H1 (cell line): ENCODE measurements at regions not wholly inside any gene's neighbourhood (a gene's known extent, or its start where the extent isn't known, plus 50 kb on each side); places are given as distances from the start of the nearest gene placed in this dataset.

Source experiments
- CTCF ChIA-PET: fragments of 300-600 bp; sonication (Branson Sonifier 250); formaldehyde crosslinking; loops from one replicate; lab custom pipeline; 2021; ENCODE audit not compliant: partially characterized antibody; lab: Charles Lee
- POLR2A ChIA-PET: fragments of 300-600 bp; sonication (Branson Sonifier 250); formaldehyde crosslinking; loops from one replicate; lab custom pipeline; 2021; ENCODE audit warnings: inconsistent platforms; ENCODE audit not compliant: partially characterized antibody; lab: Charles Lee
- DNase-seq, 2 experiments: peaks; one replicate each; pipeline versions ENCODE4 v3.0.0 to v3.0.0-alpha.2; 2010 to 2022; ENCODE audit warnings: low spot score in 2 of 2, low read depth in 1 of 2, mixed read lengths in 1 of 2
- FAIRE-seq: peaks from 2 replicates; lab custom pipeline; 2011; peaks lifted over from hg19 to GRCh38; lab: Jason Lieb, UNC
- H2AFZ ChIP-seq: 2 replicates; pipeline ENCODE4 v1.8.1; 2012; ENCODE audit warnings: low read length, inconsistent platforms
- H2AK5ac ChIP-seq: 2 replicates; pipeline ENCODE4 v1.6.1; 2013; ENCODE audit warnings: low read depth, low read length
- H2BK120ac ChIP-seq: replicated peaks from 2 replicates; pipeline ENCODE3; 2013; ENCODE audit warnings: low read depth, low read length, inconsistent platforms
- H2BK12ac ChIP-seq: 2 replicates; pipeline ENCODE4 v1.6.1; 2013; ENCODE audit warnings: low read depth, low read length
- H2BK15ac ChIP-seq: 2 replicates; pipeline ENCODE4 v1.6.1; 2013; ENCODE audit warnings: low read length
- H2BK20ac ChIP-seq: 2 replicates; pipeline ENCODE4 v1.6.1; 2013; ENCODE audit warnings: low read length
- H2BK5ac ChIP-seq: 2 replicates; pipeline ENCODE4 v1.6.1; 2013; ENCODE audit warnings: low read depth, low read length
- H3K14ac ChIP-seq: 2 replicates; pipeline ENCODE4 v1.6.1; 2013; ENCODE audit warnings: inconsistent platforms; ENCODE audit not compliant: insufficient read length
- H3K18ac ChIP-seq: 2 replicates; pipeline ENCODE4 v1.6.1; 2013; ENCODE audit warnings: low read length; ENCODE audit errors: extremely low read depth
- H3K23ac ChIP-seq: 2 replicates; pipeline ENCODE4 v1.6.1; 2013; ENCODE audit warnings: inconsistent platforms; ENCODE audit not compliant: insufficient read length
- H3K23me2 ChIP-seq: 2 replicates; pipeline ENCODE4 v1.6.1; 2013; ENCODE audit warnings: low read depth, low read length
- H3K27ac ChIP-seq: 2 replicates; pipeline ENCODE4 v1.6.1; 2011; ENCODE audit warnings: low read depth, low read length, inconsistent platforms
- H3K27me3 ChIP-seq, 4 experiments: replicated peaks in 1 of 4; 1 replicate in 1 of 4; 2 replicates in 3 of 4; pipeline versions ENCODE4 v1.6.1 to v1.8.1; 2011 to 2013; ENCODE audit warnings: low read length in 3 of 4, mild to moderate bottlenecking in 3 of 4, inconsistent platforms in 2 of 4, mixed read lengths in 2 of 4, moderate library complexity in 1 of 4; ENCODE audit not compliant: control insufficient read depth in 3 of 4, insufficient read depth in 3 of 4; ENCODE audit errors: extremely low read depth in 1 of 4
- H3K36me3 ChIP-seq, 4 experiments: 2 replicates each; pipeline versions ENCODE4 v1.6.1 to v1.8.1; 2011 to 2013; ENCODE audit warnings: mild to moderate bottlenecking in 4 of 4, low read length in 3 of 4, moderate library complexity in 2 of 4, control low read depth in 1 of 4, inconsistent platforms in 1 of 4; ENCODE audit not compliant: insufficient read depth in 4 of 4, control insufficient read depth in 2 of 4
- H3K4ac ChIP-seq: replicated peaks from 2 replicates; pipeline ENCODE3; 2013; ENCODE audit warnings: low read length, low read depth, mixed read lengths, inconsistent platforms; ENCODE audit not compliant: insufficient read length
- H3K4me1 ChIP-seq, 4 experiments: replicated peaks in 1 of 4; 1 replicate in 1 of 4; 2 replicates in 3 of 4; pipeline versions ENCODE4 v1.6.1 to v1.8.1; 2011 to 2013; ENCODE audit warnings: low read length in 3 of 4, inconsistent platforms in 2 of 4, mixed read lengths in 1 of 4; ENCODE audit not compliant: insufficient read depth in 4 of 4, control insufficient read depth in 3 of 4
- H3K4me2 ChIP-seq, 2 experiments: 2 replicates each; pipeline versions ENCODE4 v1.6.1 to v1.8.1; 2011 to 2013; ENCODE audit warnings: low read depth in 2 of 2, low read length in 2 of 2, control low read depth in 1 of 2, inconsistent platforms in 1 of 2, mild to moderate bottlenecking in 1 of 2; ENCODE audit not compliant: insufficient read depth in 1 of 2
- H3K4me3 ChIP-seq, 4 experiments: fragments of 200-600, 300-600 bp in 1 of 4; sonication (generic), shearing (Covaris generic), sonication (Bioruptor Twin) in 1 of 4; 2 replicates each; pipeline versions ENCODE4 v1.5.1 to v1.8.1; 2011 to 2016; ENCODE audit warnings: low read length in 4 of 4, low read depth in 3 of 4, control low read depth in 2 of 4, inconsistent platforms in 2 of 4, mild to moderate bottlenecking in 2 of 4, mixed read lengths in 1 of 4, moderate library complexity in 1 of 4; ENCODE audit not compliant: insufficient read depth in 2 of 4; ENCODE audit errors: extremely low read depth in 1 of 4
- H3K56ac ChIP-seq: replicated peaks from 2 replicates; pipeline ENCODE3; 2013; ENCODE audit warnings: low read depth, mild to moderate bottlenecking, mixed read lengths, low read length, inconsistent platforms; ENCODE audit not compliant: insufficient read length
- H3K79me1 ChIP-seq: 2 replicates; pipeline ENCODE4 v1.6.1; 2013; ENCODE audit warnings: low read depth, low read length, control low read depth
- H3K79me2 ChIP-seq, 2 experiments: 2 replicates each; pipeline versions ENCODE4 v1.6.1 to v1.8.1; 2012 to 2013; ENCODE audit warnings: low read length in 2 of 2, mild to moderate bottlenecking in 2 of 2, inconsistent platforms in 1 of 2; ENCODE audit not compliant: insufficient read depth in 2 of 2, control insufficient read depth in 1 of 2
- H3K9ac ChIP-seq, 4 experiments: replicated peaks in 1 of 4; 1 replicate in 1 of 4; 2 replicates in 3 of 4; pipeline versions ENCODE4 v1.6.1 to v1.8.1; 2011 to 2013; ENCODE audit warnings: low read depth in 3 of 4, low read length in 3 of 4, control low read depth in 2 of 4, mild to moderate bottlenecking in 2 of 4, moderate library complexity in 2 of 4, inconsistent platforms in 1 of 4; ENCODE audit errors: extremely low read depth in 1 of 4
- H3K9me3 ChIP-seq, 2 experiments: 2 replicates each; pipeline versions ENCODE4 v1.6.1 to v1.8.1; 2012 to 2013; ENCODE audit warnings: mild to moderate bottlenecking in 2 of 2, moderate library complexity in 2 of 2, control low read depth in 1 of 2, inconsistent platforms in 1 of 2, low read depth in 1 of 2, low read length in 1 of 2, mixed read lengths in 1 of 2; ENCODE audit not compliant: insufficient read depth in 2 of 2
- H4K20me1 ChIP-seq, 2 experiments: replicated peaks in 1 of 2; 2 replicates each; pipeline versions ENCODE3 to v1.8.1; 2011 to 2013; ENCODE audit warnings: inconsistent platforms in 2 of 2, low read length in 2 of 2, mild to moderate bottlenecking in 1 of 2; ENCODE audit not compliant: insufficient read depth in 2 of 2, control insufficient read depth in 1 of 2
- H4K5ac ChIP-seq: 2 replicates; pipeline ENCODE4 v1.6.1; 2013; ENCODE audit warnings: low read length, low read depth, mixed read lengths, inconsistent platforms; ENCODE audit not compliant: insufficient read length
- H4K8ac ChIP-seq: 2 replicates; pipeline ENCODE4 v1.8.0; 2013; ENCODE audit warnings: mild to moderate bottlenecking, moderate library complexity, low read length, inconsistent platforms; ENCODE audit not compliant: insufficient read depth; ENCODE audit errors: extremely low read depth
- H4K91ac ChIP-seq: replicated peaks from 2 replicates; pipeline ENCODE3; 2013; ENCODE audit warnings: low read length, mixed read lengths, inconsistent platforms; ENCODE audit not compliant: insufficient read length
- BACH1 ChIP-seq: IDR thresholded peaks from 2 replicates; pipeline ENCODE4 v1.6.1; 2012; ENCODE audit warnings: low read length, improper control_type of control experiment
- CTBP2 ChIP-seq: IDR thresholded peaks from 2 replicates; pipeline ENCODE4 v1.7.0; 2011; ENCODE audit warnings: borderline replicate concordance, mild to moderate bottlenecking, moderate library complexity, mixed read lengths, low read length; ENCODE audit not compliant: insufficient read depth, insufficient read length
- E2F6 ChIP-seq: IDR thresholded peaks from 2 replicates; pipeline ENCODE4 v1.6.1; 2012; ENCODE audit warnings: inconsistent platforms
- EGR1 ChIP-seq: IDR thresholded peaks from 2 replicates; pipeline ENCODE4 v1.6.1; 2011; ENCODE audit warnings: low read depth, low read length, borderline replicate concordance
- EP300 ChIP-seq, 2 experiments: IDR thresholded peaks; 1 replicate in 1 of 2; 2 replicates in 1 of 2; pipeline ENCODE4 v1.6.1; 2011 to 2012; ENCODE audit warnings: low read depth in 2 of 2, low read length in 2 of 2, mild to moderate bottlenecking in 2 of 2, borderline replicate concordance in 1 of 2, inconsistent platforms in 1 of 2, moderate library complexity in 1 of 2
- MAFK ChIP-seq: IDR thresholded peaks from 2 replicates; pipeline ENCODE4 v1.6.1; 2012; ENCODE audit warnings: low read depth, mild to moderate bottlenecking, improper control_type of control experiment, low read length
- NRF1 ChIP-seq: IDR thresholded peaks from 2 replicates; pipeline ENCODE4 v1.6.1; 2011; ENCODE audit warnings: mild to moderate bottlenecking, low read depth, low read length, improper control_type of control experiment
- POLR2A ChIP-seq, 2 experiments: IDR thresholded peaks; 1 replicate in 1 of 2; 2 replicates in 1 of 2; pipeline ENCODE4 v1.6.1; 2011; ENCODE audit warnings: low read depth in 2 of 2, low read length in 2 of 2, mild to moderate bottlenecking in 2 of 2; ENCODE audit errors: control extremely low read depth in 1 of 2
- POLR2AphosphoS5 ChIP-seq: IDR thresholded peaks from 2 replicates; pipeline ENCODE4 v1.6.1; 2011; ENCODE audit warnings: low read depth, low read length
- SIN3A ChIP-seq, 2 experiments: IDR thresholded peaks in 1 of 2; conservative IDR thresholded peaks in 1 of 2; 2 replicates each; pipeline ENCODE4 v1.6.1; 2011 to 2012; ENCODE audit warnings: low read length in 2 of 2, improper control_type of control experiment in 1 of 2, low read depth in 1 of 2, mild to moderate bottlenecking in 1 of 2
- SUZ12 ChIP-seq: fragments of 200-600 bp; sonication (generic); IDR thresholded peaks from 2 replicates; pipeline ENCODE4 v1.6.1; 2012; ENCODE audit warnings: mild to moderate bottlenecking, inconsistent platforms, low read length, moderate library complexity, mixed read lengths
- TBP ChIP-seq: IDR thresholded peaks from 2 replicates; pipeline ENCODE4 v1.6.1; 2011; ENCODE audit warnings: low read depth, low read length, improper control_type of control experiment
- TEAD4 ChIP-seq: IDR thresholded peaks from 2 replicates; pipeline ENCODE4 v1.6.1; 2012; ENCODE audit warnings: low read depth, low read length, inconsistent platforms, mixed read lengths
- USF2 ChIP-seq: IDR thresholded peaks from 2 replicates; pipeline ENCODE4 v1.6.1; 2011; ENCODE audit warnings: low read length, improper control_type of control experiment
- whole genome bisulfite sequencing, 2 experiments: shearing (Covaris generic) in 1 of 2; methylation state at CpG; one replicate each; pipeline versions ENCODE4 v1.1.6 to v1.1.7; 2013 to 2015; ENCODE audit warnings: low lambda C conversion rate in 2 of 2, mixed read lengths in 2 of 2, inconsistent platforms in 1 of 2, low coverage in 1 of 2, missing lambda C conversion rate in 1 of 2; ENCODE audit not compliant: insufficient replicate concordance in 2 of 2, insufficient coverage in 1 of 2, insufficient read length in 1 of 2; ENCODE audit errors: extremely low coverage in 1 of 2, missing lambda C conversion rate in 1 of 2; 5-methylcytosine and 5-hydroxymethylcytosine counted together

- no peak overlapping the region for H3K4me3 ChIP-seq
- CTCF ChIA-PET = interaction anchor here (0.6 to 1.1 kb wide), 5 partner anchors 30 to 267 kb away, joined by 3 read pairs; no protein-coding TSS in a partner anchor
- no peak for DNase-seq
- no peak overlapping the region for H2BK12ac ChIP-seq
- H4K20me1 ChIP-seq = no peaks in the 10 kb centered on the region
- H3K18ac ChIP-seq = no peak overlapping the region
- POLR2A ChIA-PET = no interaction called here
- no peaks in the 10 kb centered on the region for H3K23me2 ChIP-seq
- no peak overlapping the region for H3K4me2 ChIP-seq
- no peak overlapping the region for H2BK120ac ChIP-seq
- H3K27ac ChIP-seq = no peak overlapping the region
- H3K36me3 ChIP-seq = no peaks in the 10 kb centered on the region
- no peak overlapping the region for H2AK5ac ChIP-seq
- no peak overlapping the region for H2BK20ac ChIP-seq
- H3K14ac ChIP-seq = no peak overlapping the region
- no peak overlapping the region for H3K56ac ChIP-seq
- no peaks in the 10 kb centered on the region for H3K9me3 ChIP-seq
- H3K79me2 ChIP-seq = no peaks in the 10 kb centered on the region
- H2BK5ac ChIP-seq = no peak overlapping the region
- H4K91ac ChIP-seq = no peak overlapping the region
- FAIRE-seq = no peak
- H3K4me1 ChIP-seq = no peaks in the 10 kb centered on the region
- H2BK15ac ChIP-seq = no peak overlapping the region
- no peak overlapping the region for H4K8ac ChIP-seq
- H3K79me1 ChIP-seq = no peaks in the 10 kb centered on the region
- no peak overlapping the region for H2AFZ ChIP-seq
- WGBS, 2 experiments = 93% methylated on average over 3 of the region's 3 CpGs; no CpG with 5 or more reads in 1 of the 2 experiments
- no peak overlapping the region for H3K9ac ChIP-seq
- H3K4ac ChIP-seq = no peak overlapping the region
- H3K27me3 ChIP-seq = no peaks in the 10 kb centered on the region
- no peak overlapping the region for H3K23ac ChIP-seq
- H4K5ac ChIP-seq = no peak overlapping the region
- TF ChIP-seq EP300 (IDR thresholded peaks at IDR 0.05; ENCODE audit: borderline replicate concordance in 1 of 2, low read depth in 2 of 2, low read length in 2 of 2) (no peak), SUZ12 (no peak), EGR1 (no peak), POLR2AphosphoS5 (no peak), TEAD4 (no peak), TBP (no peak), CTBP2 (no peak), SIN3A (conservative IDR thresholded peaks at IDR 0.05 in 1 of 2, IDR thresholded peaks at IDR 0.05 in 1 of 2; ENCODE audit: low read depth in 1 of 2, low read length in 2 of 2) (no peak), POLR2A (IDR thresholded peaks at IDR 0.05; ENCODE audit: control extremely low read depth in 1 of 2, low read depth in 2 of 2, low read length in 2 of 2) (no peak), USF2 (no peak), E2F6 (no peak), NRF1 (no peak), BACH1 (no peak), MAFK (no peak)
These were observed 215.9 kb upstream of the RBFOX1 start for GRCh38 chr16:7116734-7117133.
